Left ventricle myocardium inferior (tissue), 1 donor: ENCODE measurements at regions not wholly inside any gene's neighbourhood (a gene's known extent, or its start where the extent isn't known, plus 50 kb on each side); places are given as distances from the start of the nearest gene placed in this dataset.

Experiments
- DNase-seq: peaks from one replicate; pipeline ENCODE4 v3.0.0-alpha.2; 2020
- H3K27ac ChIP-seq: fragments of 200-600 bp; replicated peaks from 2 replicates; pipeline ENCODE4 v1.8.0; 2021
- H3K27me3 ChIP-seq: fragments of 200-600 bp; 2 replicates; pipeline ENCODE4 v1.8.0; 2021; ENCODE audit warnings: low read depth
- H3K36me3 ChIP-seq: fragments of 200-600 bp; 2 replicates; pipeline ENCODE4 v1.8.0; 2021
- H3K4me1 ChIP-seq: fragments of 200-600 bp; 2 replicates; pipeline ENCODE4 v1.8.0; 2021
- H3K4me3 ChIP-seq: fragments of 200-600 bp; 2 replicates; pipeline ENCODE4 v1.8.0; 2021; ENCODE audit warnings: mild to moderate bottlenecking, moderate library complexity
- H3K9me3 ChIP-seq: fragments of 200-600 bp; replicated peaks from 2 replicates; pipeline ENCODE4 v1.8.0; 2021
- intact Hi-C: fragments of 100-400 bp; cut with micrococcal nuclease; formaldehyde crosslinking; loops from one replicate; pipeline ENCODE4 v1.11.0; 2022
- TF ChIP-seq, protein P1 (sequence below): fragments of 200-600 bp; IDR thresholded peaks from 2 replicates; pipeline ENCODE4 v1.8.0; 2021; ENCODE audit warnings: antibody characterized with exemption, mild to moderate bottlenecking, borderline replicate concordance
- donor health status: DM: no; HTN: yes; CAD: no; lungs with severe emphysema.

DNA sequence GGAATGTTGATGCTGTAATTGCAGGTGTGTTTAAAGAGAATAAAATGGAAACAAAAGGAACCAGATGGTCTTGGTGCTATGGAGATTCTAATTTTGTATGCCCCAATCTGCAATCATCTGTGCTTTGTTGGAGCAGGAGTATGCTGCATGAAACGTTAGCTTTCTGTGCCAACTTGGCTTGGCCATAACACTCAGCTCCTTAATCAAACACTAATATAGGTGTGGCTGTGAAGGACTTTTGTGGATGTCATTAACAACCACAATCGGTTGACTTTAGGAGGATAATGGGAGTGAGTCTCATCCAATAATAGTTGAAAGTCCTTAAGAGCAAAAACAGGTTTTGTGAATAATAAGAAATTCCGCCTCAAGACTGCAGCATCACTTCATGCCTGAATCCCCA lies 399.2 kb downstream of the NLGN4X start:
- DNase-seq, result no peak

DNA sequence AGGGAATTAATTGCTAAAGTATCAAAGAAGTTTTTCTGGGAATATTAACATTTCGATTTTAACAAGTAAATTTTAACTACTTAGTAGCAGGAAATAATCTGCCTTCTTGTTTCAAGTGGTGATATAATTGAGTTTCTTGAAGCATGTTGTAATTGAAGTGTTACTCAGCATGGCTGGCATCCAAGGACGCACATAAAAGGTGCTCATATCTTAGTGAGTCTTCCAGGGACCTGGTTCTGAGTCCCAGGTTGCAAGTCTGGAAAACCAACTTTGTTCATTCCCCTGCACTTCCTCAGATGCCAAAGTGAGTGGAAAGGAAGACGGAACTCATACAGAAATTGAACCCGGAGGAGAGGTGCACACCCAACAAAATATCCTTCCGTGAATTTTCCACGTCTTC lies 399.6 kb downstream of the NLGN4X start:
- no peaks in the 10 kb centered on the region for H3K4me1 ChIP-seq
- TF ChIP-seq, protein P1, sequence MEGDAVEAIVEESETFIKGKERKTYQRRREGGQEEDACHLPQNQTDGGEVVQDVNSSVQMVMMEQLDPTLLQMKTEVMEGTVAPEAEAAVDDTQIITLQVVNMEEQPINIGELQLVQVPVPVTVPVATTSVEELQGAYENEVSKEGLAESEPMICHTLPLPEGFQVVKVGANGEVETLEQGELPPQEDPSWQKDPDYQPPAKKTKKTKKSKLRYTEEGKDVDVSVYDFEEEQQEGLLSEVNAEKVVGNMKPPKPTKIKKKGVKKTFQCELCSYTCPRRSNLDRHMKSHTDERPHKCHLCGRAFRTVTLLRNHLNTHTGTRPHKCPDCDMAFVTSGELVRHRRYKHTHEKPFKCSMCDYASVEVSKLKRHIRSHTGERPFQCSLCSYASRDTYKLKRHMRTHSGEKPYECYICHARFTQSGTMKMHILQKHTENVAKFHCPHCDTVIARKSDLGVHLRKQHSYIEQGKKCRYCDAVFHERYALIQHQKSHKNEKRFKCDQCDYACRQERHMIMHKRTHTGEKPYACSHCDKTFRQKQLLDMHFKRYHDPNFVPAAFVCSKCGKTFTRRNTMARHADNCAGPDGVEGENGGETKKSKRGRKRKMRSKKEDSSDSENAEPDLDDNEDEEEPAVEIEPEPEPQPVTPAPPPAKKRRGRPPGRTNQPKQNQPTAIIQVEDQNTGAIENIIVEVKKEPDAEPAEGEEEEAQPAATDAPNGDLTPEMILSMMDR, result no peak

More for the DNA sequence above, 399.2 kb downstream of the NLGN4X start:
- Histone ChIP-seq H3K9me3 (no peaks in the 10 kb centered on the region), H3K4me1 (no peaks in the 10 kb centered on the region), H3K4me3 (no peak overlapping the region), H3K27me3 (no peaks in the 10 kb centered on the region), H3K36me3 (no peaks in the 10 kb centered on the region), H3K27ac (no peak overlapping the region)
- TF ChIP-seq, protein P1, result no peak
- intact Hi-C loops, result no loop called here

DNA sequence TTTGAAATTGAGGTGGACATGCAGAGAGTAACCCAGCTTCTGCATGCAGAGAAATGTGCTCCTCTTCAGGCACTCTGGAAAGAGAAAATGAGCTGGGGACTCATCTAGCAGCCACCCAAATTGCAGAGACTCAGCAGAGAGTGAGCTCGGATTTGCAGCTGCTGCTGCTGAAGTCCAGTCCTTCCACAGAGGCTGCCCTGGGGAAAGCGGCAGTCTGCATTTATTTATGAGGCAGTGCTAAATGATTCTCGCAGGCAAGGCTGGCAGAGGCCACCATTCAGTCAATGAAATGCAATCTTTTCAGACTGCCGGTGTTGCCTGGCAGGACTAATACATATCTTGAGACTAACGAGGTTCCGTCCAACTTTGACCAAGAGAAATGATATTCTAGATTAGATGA lies 404.8 kb downstream of the NLGN4X start:
- no peaks in the 10 kb centered on the region for H3K4me1 ChIP-seq
- no peak overlapping the region for H3K4me3 ChIP-seq
- intact Hi-C loops, result no loop called here
- no peak for DNase-seq
- no peaks in the 10 kb centered on the region for H3K36me3 ChIP-seq
- no peaks in the 10 kb centered on the region for H3K9me3 ChIP-seq
- H3K27me3 ChIP-seq, result no peaks in the 10 kb centered on the region
- H3K27ac ChIP-seq, result no peak overlapping the region
- TF ChIP-seq, protein P1, result no peak

More for the DNA sequence above, 399.6 kb downstream of the NLGN4X start:
- intact Hi-C loops, result no loop called here
- Histone ChIP-seq H3K9me3 (no peaks in the 10 kb centered on the region), H3K4me3 (no peak overlapping the region), H3K27ac (no peak overlapping the region), H3K27me3 (no peaks in the 10 kb centered on the region), H3K36me3 (no peaks in the 10 kb centered on the region)
- no peak for DNase-seq

DNA sequence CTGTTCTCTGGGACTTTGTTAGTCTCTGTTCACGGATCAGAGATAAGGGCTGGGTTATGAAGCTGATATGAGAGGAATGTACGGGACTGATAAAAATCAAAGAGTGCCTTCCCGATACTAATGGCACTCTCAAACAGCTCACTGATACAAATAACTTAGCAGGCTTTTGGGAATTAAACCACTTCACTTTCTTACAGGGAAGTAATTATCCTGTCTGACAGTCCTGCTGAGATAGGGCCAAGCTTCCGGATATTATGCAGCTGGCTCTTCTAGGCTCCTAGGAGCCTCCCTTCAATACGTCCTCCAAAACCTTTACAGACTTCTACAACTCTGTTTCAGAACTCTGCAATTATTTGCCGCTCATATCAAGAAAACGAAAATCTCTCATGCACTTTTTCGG lies 418.0 kb downstream of the NLGN4X start:
- DNase-seq, result no peak
- Histone ChIP-seq H3K36me3 (no peaks in the 10 kb centered on the region), H3K9me3 (peaks cover 8% of the 10 kb centered on the region), H3K4me3 (no peak overlapping the region), H3K27me3 (no peaks in the 10 kb centered on the region), H3K27ac (no peak overlapping the region), H3K4me1 (no peaks in the 10 kb centered on the region)
- TF ChIP-seq, protein P1, result no peak
- intact Hi-C loops, result no loop called here

- no peak for DNase-seq
- Histone ChIP-seq H3K4me3 (no peak overlapping the region), H3K4me1 (no peaks in the 10 kb centered on the region), H3K27ac (no peak overlapping the region), H3K27me3 (no peaks in the 10 kb centered on the region), H3K36me3 (no peaks in the 10 kb centered on the region), H3K9me3 (peaks cover 9% of the 10 kb centered on the region)
- TF ChIP-seq, protein P1, result no peak
- intact Hi-C loops, result no loop called here
Measured at GRCh38 chrX:5807181-5807580, 421.5 kb downstream of the NLGN4X start.

- Histone ChIP-seq H3K27me3 (no peaks in the 10 kb centered on the region), H3K4me3 (no peak overlapping the region), H3K4me1 (no peaks in the 10 kb centered on the region), H3K27ac (no peak overlapping the region), H3K36me3 (no peaks in the 10 kb centered on the region), H3K9me3 (peaks cover 9% of the 10 kb centered on the region)
- TF ChIP-seq, protein P1, result no peak
- intact Hi-C loops, result no loop called here
- no peak for DNase-seq
Measured at GRCh38 chrX:5802391-5802790, 426.3 kb downstream of the NLGN4X start.
